ENCODE measurements at regions not wholly inside any gene's neighbourhood (a gene's known extent, or its start where the extent isn't known, plus 50 kb on each side); places are given as distances from the start of the nearest gene placed in this dataset.

DNA sequence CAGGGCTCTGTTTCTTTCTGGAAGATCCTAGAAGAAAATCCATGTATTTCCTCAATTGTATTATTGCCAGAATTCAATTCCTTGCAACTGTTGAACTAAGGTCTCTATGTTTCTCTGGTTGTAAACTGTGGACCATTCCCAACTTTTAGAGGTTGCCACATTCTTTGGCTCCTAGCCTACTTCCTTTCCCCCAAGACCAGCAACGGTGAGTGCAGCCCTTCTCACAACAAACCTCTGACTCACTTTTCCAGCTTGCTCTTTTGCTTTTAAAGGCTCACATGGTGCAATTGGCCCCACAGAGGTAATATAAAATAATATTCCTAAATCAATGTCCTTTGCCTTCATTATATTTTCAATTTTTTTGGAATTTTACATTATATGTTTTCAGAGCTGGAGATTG is 371.3 kb downstream of the SLITRK5 start:
- no peak for DNase-seq (ENCODE audit: low read depth, low spot score)
- ChIA-PET RAD21 (ENCODE audit: low non-redundant PET in 1 of 2, low total read pairs in 2 of 2, uncharacterized antibody in 2 of 2, unreplicated experiment in 2 of 2) (no interaction called here), CTCF (no interaction called here), POLR2A (no interaction called here)
- Histone ChIP-seq H3K9me3 (ENCODE audit: control insufficient read depth in 1 of 2, insufficient read depth in 1 of 2, low read depth in 1 of 2, low read length in 2 of 2) (peaks cover 0 to 3% of the 10 kb centered on the region in 2 experiments; a peak in 1 of 4 replicates), H3K9ac (ENCODE audit: low read length) (no peak overlapping the region), H2AFZ (ENCODE audit: low read depth, low read length, poor library complexity, severe bottlenecking) (no peak overlapping the region), H4K20me1 (ENCODE audit: insufficient read depth) (no peaks in the 10 kb centered on the region), H3K4me1 (ENCODE audit: control insufficient read depth in 1 of 2, insufficient read depth in 2 of 2, low read length in 2 of 2) (no peaks in the 10 kb centered on the region), H3K27ac (ENCODE audit: low read depth, low read length) (no peak overlapping the region), H3K9me2 (ENCODE audit: insufficient read depth) (no peaks in the 10 kb centered on the region), H3K36me3 (ENCODE audit: control insufficient read depth in 1 of 2, insufficient read depth in 2 of 2, low read length in 2 of 2) (no peaks in the 10 kb centered on the region), H3K27me3 (ENCODE audit: insufficient read depth, low read length) (no peaks in the 10 kb centered on the region), H3K4me2 (ENCODE audit: low read length) (no peak overlapping the region), H3K4me3 (replicated peaks in 1 of 2; ENCODE audit: low read depth in 1 of 2, low read length in 2 of 2) (no peak overlapping the region), H3K79me2 (ENCODE audit: insufficient read depth, low read length) (no peaks in the 10 kb centered on the region)
- TF ChIP-seq POLR2A (IDR thresholded peaks at IDR 0.05; ENCODE audit: borderline replicate concordance, extremely low read depth, insufficient read depth, insufficient read length) (no peak), ZBTB33 (IDR thresholded peaks at IDR 0.05; ENCODE audit: extremely low read depth, insufficient replicate concordance, low read length) (no peak), EZH2phosphoT487 (IDR thresholded peaks at IDR 0.05; ENCODE audit: borderline replicate concordance) (no peak), REST (IDR thresholded peaks at IDR 0.05; ENCODE audit: low read depth) (no peak), ELF1 (IDR thresholded peaks at IDR 0.05; ENCODE audit: borderline replicate concordance, low read depth) (no peak), EZH2 (IDR thresholded peaks at IDR 0.05) (no peak), JUND (IDR thresholded peaks at IDR 0.05) (no peak), SRF (IDR thresholded peaks at IDR 0.05; ENCODE audit: low read depth) (no peak)
- TF ChIP-seq, protein P1, sequence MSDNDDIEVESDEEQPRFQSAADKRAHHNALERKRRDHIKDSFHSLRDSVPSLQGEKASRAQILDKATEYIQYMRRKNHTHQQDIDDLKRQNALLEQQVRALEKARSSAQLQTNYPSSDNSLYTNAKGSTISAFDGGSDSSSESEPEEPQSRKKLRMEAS (IDR thresholded peaks at IDR 0.05): no peak
- no TSS peak for BruUV-seq (replicated peaks)
- intact Hi-C loops (cut with micrococcal nuclease): no loop called here
- no peak for ATAC-seq

All from HCT116 (cell line).